ENCODE measurements at regions not wholly inside any gene's neighbourhood (a gene's known extent, or its start where the extent isn't known, plus 50 kb on each side); places are given as distances from the start of the nearest gene placed in this dataset.
"Not testable (repeated sequence)": the region's sequence is repeated elsewhere in the genome, so short reads cannot be mapped to it uniquely, and the experiment has no call there.

GRCh38 chr10:31123946-31124345 lies 92.3 kb upstream of the ZNF438 start:
- no peak for DNase-seq

GRCh38 chr10:31124852-31125251 lies 93.2 kb upstream of the ZNF438 start:
- no peak for DNase-seq

DNA sequence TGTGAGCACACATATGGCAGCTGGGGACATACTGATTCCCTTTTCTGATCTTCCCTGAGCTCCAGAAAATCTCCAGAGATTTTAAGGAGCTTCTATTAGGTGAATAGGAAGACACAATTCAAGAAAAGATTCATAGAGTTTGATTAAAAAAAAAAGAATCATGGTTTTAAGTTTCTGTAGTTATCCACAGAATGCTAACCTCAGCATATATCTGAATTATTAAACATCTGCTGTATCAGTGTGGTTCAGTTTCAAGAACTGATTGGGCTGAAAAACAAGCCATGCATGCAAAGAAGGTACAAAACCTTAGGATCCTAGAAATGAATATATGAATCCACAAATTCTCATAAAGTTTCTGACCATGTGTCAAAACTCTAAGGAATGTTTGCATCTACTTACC lies 94.1 kb upstream of the ZNF438 start:
- no peak for DNase-seq

DNA sequence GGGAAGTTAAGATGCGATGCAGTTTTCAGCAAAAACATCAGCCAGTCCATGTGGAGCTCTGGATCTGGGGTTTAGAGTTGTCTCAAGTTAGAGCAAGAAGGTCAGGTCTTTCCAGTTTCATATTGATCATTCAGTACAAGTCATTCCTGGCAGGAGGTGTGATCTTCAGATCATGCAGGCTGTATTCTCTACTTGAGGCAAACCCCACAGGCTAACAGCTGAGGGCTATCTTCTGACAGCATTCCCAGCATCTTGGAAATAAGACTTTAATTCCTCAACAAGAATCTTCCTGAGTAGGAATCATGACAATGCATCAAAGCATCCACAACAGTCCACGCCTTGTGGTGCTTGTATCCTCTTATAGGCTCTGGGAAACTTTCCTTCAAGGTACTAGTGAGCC lies 94.9 kb upstream of the ZNF438 start:
- DNase-seq, result no peak

GRCh38 chr10:31128536-31128935 lies 96.9 kb upstream of the ZNF438 start:
- DNase-seq, result no peak

DNA sequence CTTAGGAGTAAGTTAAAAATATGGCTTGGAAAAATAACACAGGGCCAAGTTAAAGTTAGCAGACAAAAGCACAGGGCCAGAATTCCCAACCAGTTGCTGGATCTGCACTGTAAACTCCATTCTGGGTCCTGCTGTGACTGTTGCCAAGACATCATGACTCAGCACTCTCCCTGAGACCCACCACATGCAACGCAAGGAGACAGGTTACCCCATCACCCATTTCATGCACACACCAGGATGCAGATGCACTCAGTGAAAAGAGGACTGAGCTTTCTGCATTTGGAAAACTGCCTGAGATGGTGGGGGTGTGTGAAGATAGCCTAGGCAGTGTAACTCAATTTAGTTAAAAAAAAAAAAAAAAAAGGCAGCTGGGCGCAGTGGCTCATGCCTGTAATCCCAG lies 97.6 kb upstream of the ZNF438 start:
- peak in 15 of 56 donors; percentile 1 to 42 (median 15) for DNase-seq

GRCh38 chr10:31129880-31130405 lies 98.3 kb upstream of the ZNF438 start:
- DNase-seq, result no peak

- no peak for DNase-seq
These were observed 98.7 kb upstream of the ZNF438 start for GRCh38 chr10:31130406-31130805.

- no peak for DNase-seq
These were observed 99.6 kb upstream of the ZNF438 start for GRCh38 chr10:31131251-31131650.

DNA sequence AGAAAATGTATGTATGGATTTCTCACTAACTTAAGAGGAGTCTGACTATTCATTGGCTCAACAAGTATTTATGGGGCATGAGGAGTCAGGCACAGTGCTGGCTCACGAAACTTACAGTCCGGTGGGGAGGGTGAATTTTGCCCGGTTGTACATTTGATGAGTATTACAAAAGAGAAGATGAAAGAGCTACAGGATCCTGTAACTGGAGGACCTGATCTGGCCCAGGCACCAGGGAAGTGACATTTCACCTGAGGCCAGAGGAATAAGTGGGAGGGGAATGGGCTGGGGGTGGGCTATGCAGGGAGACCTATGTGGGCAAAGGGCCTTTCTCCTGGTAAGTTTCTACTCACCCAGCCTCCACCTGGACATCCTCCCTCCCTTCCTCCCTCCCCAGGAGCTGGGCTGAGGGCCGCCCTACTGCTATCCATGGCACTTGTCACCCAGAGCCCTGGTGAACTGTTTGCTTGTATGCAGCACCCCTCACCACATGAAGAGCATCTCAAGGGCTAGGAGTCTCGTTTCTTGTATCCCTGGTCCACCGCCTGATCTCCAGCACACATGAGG lies 101.1 kb upstream of the ZNF438 start:
- no peak for DNase-seq

DNA sequence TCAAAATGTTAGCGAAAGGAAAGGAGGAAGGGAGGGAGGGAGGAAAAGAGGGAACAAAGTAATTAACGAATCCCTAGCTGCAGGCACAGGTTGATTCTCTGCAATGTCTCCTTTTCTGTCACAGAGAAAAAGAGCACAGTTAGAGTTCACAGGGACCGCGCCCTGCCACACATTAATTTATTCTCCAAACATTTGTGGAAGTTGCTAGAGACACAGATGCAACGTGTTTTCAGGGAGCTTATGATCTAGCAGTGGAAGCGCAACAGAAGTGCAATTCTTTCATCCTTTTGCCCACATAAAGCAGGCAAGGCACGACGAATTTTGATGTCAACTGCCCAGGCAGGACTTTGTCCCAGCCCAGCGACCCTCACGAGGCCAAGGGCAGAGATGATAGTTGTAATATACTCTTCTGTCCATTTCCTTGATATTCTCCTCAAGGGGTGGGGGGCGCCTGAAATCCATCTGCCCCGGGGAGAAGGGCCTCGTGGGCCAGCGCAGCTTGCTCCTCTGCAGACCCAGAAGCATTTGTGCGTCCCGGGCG lies 101.7 kb upstream of the ZNF438 start:
- peak in 1 of 56 donors; percentile 48 for DNase-seq

- peak; percentile 44 to 92 (median 78) for DNase-seq
These were observed 102.2 kb upstream of the ZNF438 start for GRCh38 chr10:31133792-31134310.

DNA sequence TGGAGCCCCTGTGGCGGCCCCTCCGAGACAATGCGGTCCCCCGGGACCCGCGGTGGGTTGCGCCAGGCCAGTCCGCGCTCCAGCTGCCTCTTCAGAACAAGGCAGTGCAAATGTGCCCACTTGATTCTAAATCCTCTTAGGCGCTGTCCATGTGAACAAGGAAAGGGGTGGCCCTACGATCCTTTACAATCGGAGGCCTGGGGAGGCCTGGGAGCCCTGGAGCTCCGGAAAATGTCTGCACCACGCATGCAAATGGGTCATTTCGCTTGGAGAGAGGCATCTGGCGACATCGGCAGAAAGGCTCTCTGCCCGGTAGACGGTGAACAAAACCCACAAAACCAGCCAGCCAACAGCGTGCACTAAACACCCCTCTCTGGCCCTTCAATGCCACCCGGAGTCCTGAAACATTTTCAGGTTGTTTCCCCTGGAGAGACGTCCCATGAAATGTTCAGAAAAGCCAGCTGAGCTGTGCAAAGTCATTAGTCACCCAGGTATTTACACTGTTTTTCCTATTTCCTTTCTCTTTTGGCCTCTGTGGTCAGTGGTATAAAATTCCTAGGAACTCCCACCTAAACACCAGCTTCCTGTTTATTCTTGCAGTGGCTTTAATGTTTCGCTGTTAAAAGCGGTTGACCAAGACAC lies 102.8 kb upstream of the ZNF438 start:
- DNase-seq, result peak in 37 of 56 donors; percentile 18 to 81 (median 64)

GRCh38 chr10:31135171-31135570 lies 103.5 kb upstream of the ZNF438 start:
- no peak for DNase-seq

DNA sequence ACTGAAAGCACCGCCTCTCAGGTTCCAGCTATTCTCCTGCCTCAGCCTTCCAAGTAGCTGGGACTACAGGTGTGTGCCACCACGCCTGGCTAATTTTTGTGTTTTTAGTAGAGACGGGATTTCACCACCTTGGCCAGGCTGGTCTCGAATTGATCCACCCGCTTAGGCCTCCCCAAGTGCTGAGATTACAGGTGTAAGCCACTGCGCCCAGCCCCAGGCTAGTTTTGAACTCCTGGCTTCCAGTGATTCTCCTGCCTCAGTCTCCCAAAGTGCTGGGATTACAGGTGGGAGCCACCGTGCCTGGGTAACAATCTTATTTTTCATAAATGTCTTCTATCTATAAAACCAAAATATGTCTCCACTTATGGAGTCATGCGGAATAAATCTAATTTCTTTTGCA lies 104.1 kb upstream of the ZNF438 start:
- not testable (repeated sequence) for DNase-seq

DNA sequence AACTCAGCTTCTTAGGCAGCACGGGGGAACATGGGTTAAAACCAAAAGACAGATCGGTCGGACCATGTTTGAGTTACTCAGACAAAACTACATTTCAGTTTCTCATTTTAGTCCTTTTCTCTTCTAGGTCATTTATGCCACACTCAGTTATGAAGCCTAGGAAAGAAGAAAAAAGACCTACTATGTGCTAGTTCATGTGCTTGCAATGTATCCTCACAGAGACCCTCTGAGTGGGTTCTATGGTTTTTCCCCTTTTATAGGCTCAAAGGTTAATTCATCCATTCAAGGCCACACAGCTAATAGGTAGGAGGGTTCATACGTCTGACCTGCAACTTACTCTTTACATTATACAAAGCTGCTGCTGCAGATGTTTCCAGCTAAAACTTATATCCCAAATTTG lies 104.7 kb upstream of the ZNF438 start:
- DNase-seq, result no peak

DNA sequence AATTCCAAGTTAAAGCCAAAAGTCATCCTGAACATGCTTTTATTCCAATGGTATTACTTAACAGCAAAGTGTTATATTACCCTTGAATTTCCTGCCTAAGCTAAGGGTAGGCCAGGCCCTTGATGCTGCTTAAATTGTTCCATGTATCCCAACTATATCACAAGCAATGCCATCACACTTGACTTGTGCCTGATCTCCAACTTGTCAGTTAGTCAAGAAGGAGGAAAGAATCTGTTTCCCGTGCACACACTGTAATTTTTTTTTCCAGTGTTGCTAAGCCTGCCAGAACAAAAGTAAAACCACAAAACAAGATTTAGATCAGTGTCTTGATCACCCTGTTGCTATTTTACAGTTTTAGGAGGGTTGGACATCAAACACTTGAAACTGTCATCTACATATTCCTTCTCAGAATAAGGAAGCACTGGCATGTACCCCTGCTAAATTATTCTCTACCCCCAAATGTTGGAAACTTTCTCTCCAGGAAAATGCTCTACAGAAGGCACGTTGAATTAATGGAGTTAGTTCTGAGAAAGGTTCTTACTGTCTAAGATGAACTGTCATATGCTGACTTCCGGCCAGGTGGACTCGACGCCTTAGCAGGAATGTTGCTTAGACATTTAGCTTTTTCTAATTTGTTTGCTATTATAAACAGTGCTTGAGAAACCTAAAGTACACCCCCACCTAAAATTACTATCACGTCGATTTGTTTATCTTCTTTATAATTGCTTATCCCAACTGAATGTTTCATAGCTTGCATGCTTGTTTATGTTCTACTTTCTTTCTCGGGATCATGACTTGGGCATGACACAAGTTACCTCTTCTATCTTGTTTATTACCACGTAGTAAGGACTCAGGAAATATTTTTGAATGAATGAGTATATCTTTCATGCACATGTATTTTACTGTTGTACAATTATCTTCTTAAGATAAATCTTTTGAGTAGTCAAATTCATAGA lies 105.5 kb upstream of the ZNF438 start:
- no peak for DNase-seq

DNA sequence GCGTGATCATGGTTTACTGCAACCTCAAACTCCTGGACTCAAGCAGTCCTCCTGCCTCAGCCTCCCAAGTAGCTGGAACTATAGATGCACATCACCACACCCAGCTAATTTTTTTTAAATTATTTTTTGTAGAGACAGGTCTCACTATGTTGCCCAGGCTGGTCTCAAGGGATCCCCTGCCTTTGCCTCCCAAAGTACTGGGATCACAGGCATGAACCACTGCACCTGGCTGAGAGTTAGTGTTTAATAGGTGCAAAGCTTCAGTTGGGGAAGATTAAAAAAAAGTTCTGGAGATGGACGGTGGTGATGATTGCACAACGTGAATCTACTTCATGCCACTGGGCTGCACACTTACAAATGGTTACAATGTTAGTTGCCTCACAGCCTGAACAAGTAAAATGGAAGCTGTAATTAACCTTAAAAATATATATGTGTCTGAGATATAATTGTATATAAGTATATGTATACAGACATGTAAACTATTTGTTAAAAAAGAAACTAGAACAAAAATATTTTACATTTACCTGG lies 106.4 kb upstream of the ZNF438 start:
- no peak for DNase-seq

GRCh38 chr10:31139497-31139896 lies 107.8 kb upstream of the ZNF438 start:
- DNase-seq, result no peak

- DNase-seq, result no peak
These were observed 109.1 kb upstream of the ZNF438 start for GRCh38 chr10:31140716-31141115.

GRCh38 chr10:31142026-31142425 lies 110.4 kb upstream of the ZNF438 start:
- DNase-seq, result no peak
